Nephron progenitor cell (in vitro differentiated cells): ENCODE measurements at regions not wholly inside any gene's neighbourhood (a gene's known extent, or its start where the extent isn't known, plus 50 kb on each side); places are given as distances from the start of the nearest gene placed in this dataset.

ENCODE experiments used
- DNase-seq: peaks from one replicate; pipeline ENCODE4 v3.0.0; 2021
- H3K27ac Mint-ChIP-seq: 2 replicates; pipeline ENCODE4 v1.8.0; 2021; ENCODE audit warnings: mild to moderate bottlenecking, moderate library complexity, mixed read lengths
- H3K27me3 Mint-ChIP-seq: 2 replicates; pipeline ENCODE4 v1.8.0; 2021; ENCODE audit warnings: mild to moderate bottlenecking, low read depth, mixed read lengths; ENCODE audit not compliant: poor library complexity
- H3K36me3 Mint-ChIP-seq: 2 replicates; pipeline ENCODE4 v1.8.0; 2021; ENCODE audit warnings: low read depth, mixed read lengths
- H3K4me1 Mint-ChIP-seq: 2 replicates; pipeline ENCODE4 v1.8.0; 2021; ENCODE audit warnings: mixed read lengths
- H3K4me3 Mint-ChIP-seq: 2 replicates; pipeline ENCODE4 v1.8.0; 2021; ENCODE audit warnings: mild to moderate bottlenecking, moderate library complexity, mixed read lengths
- H3K9me3 Mint-ChIP-seq: 2 replicates; pipeline ENCODE4 v1.8.0; 2021; ENCODE audit warnings: mild to moderate bottlenecking, moderate library complexity, mixed read lengths
- CTCF ChIP-seq: fragments of 200-600 bp; sonication (generic); IDR thresholded peaks from 2 replicates; pipeline ENCODE4 v1.5.0; 2021; ENCODE audit warnings: antibody characterized with exemption

- no peak for DNase-seq
- H3K4me1 Mint-ChIP-seq = peaks cover 10% of the 10 kb centered on the region
- TF ChIP-seq CTCF = no peak
- no peaks in the 10 kb centered on the region for H3K9me3 Mint-ChIP-seq
- H3K4me3 Mint-ChIP-seq = no peak overlapping the region
- H3K27me3 Mint-ChIP-seq = peaks cover 25% of the 10 kb centered on the region
- H3K36me3 Mint-ChIP-seq = no peaks in the 10 kb centered on the region
- H3K27ac Mint-ChIP-seq = no peak overlapping the region
These were observed 226.4 kb upstream of the WWC1 start for GRCh38 chr5:168064933-168065622.

- H3K27me3 Mint-ChIP-seq = peaks cover 29% of the 10 kb centered on the region
- H3K27ac Mint-ChIP-seq = no peak overlapping the region
- H3K4me1 Mint-ChIP-seq = peaks cover 5% of the 10 kb centered on the region
These were observed 224.8 kb upstream of the WWC1 start for GRCh38 chr5:168066536-168067208.

GRCh38 chr5:168070761-168071160 is 220.7 kb upstream of the WWC1 start:
- no peaks in the 10 kb centered on the region for H3K9me3 Mint-ChIP-seq
- H3K36me3 Mint-ChIP-seq = no peaks in the 10 kb centered on the region

More at GRCh38 chr5:168066536-168067208, 224.8 kb upstream of the WWC1 start:
- no peak overlapping the region for H3K4me3 Mint-ChIP-seq
- no peak for TF ChIP-seq CTCF
- no peak for DNase-seq
- no peaks in the 10 kb centered on the region for H3K36me3 Mint-ChIP-seq
- no peaks in the 10 kb centered on the region for H3K9me3 Mint-ChIP-seq

GRCh38 chr5:168072665-168073064 is 218.8 kb upstream of the WWC1 start:
- Mint-ChIP-seq H3K4me1 (no peaks in the 10 kb centered on the region), H3K9me3 (no peaks in the 10 kb centered on the region), H3K36me3 (no peaks in the 10 kb centered on the region), H3K4me3 (no peak overlapping the region), H3K27me3 (peaks cover 57% of the 10 kb centered on the region), H3K27ac (no peak overlapping the region)
- TF ChIP-seq CTCF = no peak
- DNase-seq = no peak

More at GRCh38 chr5:168070761-168071160, 220.7 kb upstream of the WWC1 start:
- no peak for TF ChIP-seq CTCF
- H3K4me3 Mint-ChIP-seq = no peak overlapping the region
- DNase-seq = no peak
- no peaks in the 10 kb centered on the region for H3K4me1 Mint-ChIP-seq
- H3K27ac Mint-ChIP-seq = no peak overlapping the region
- H3K27me3 Mint-ChIP-seq = peaks cover 56% of the 10 kb centered on the region

GRCh38 chr5:168073311-168073710 is 218.1 kb upstream of the WWC1 start:
- DNase-seq = no peak
- Mint-ChIP-seq H3K36me3 (no peaks in the 10 kb centered on the region), H3K9me3 (no peaks in the 10 kb centered on the region), H3K4me3 (no peak overlapping the region), H3K27me3 (peaks cover 52% of the 10 kb centered on the region), H3K4me1 (no peaks in the 10 kb centered on the region), H3K27ac (no peak overlapping the region)
- no peak for TF ChIP-seq CTCF
